ENCODE measurements at regions not wholly inside any gene's neighbourhood (a gene's known extent, or its start where the extent isn't known, plus 50 kb on each side); places are given as distances from the start of the nearest gene placed in this dataset.

- POLR2A ChIA-PET: no interaction called here
- peak in 1 of 2 experiments; percentile 2 for DNase-seq
- H3K36me3 ChIP-seq (ENCODE audit: control insufficient read depth, insufficient read depth, low read length): no peaks in the 10 kb centered on the region
- intact Hi-C loops (cut with micrococcal nuclease; ENCODE audit: unreplicated experiment): no loop called here
- H3K27me3 Mint-ChIP-seq (ENCODE audit: insufficient read depth, unreplicated experiment): no peaks in the 10 kb centered on the region
- H3K36me3 Mint-ChIP-seq (ENCODE audit: insufficient read depth, unreplicated experiment): no peaks in the 10 kb centered on the region
- TF ChIP-seq, protein P1, sequence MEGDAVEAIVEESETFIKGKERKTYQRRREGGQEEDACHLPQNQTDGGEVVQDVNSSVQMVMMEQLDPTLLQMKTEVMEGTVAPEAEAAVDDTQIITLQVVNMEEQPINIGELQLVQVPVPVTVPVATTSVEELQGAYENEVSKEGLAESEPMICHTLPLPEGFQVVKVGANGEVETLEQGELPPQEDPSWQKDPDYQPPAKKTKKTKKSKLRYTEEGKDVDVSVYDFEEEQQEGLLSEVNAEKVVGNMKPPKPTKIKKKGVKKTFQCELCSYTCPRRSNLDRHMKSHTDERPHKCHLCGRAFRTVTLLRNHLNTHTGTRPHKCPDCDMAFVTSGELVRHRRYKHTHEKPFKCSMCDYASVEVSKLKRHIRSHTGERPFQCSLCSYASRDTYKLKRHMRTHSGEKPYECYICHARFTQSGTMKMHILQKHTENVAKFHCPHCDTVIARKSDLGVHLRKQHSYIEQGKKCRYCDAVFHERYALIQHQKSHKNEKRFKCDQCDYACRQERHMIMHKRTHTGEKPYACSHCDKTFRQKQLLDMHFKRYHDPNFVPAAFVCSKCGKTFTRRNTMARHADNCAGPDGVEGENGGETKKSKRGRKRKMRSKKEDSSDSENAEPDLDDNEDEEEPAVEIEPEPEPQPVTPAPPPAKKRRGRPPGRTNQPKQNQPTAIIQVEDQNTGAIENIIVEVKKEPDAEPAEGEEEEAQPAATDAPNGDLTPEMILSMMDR (IDR thresholded peaks at IDR 0.05; ENCODE audit: insufficient read depth in 1 of 2, low read depth in 1 of 2, low read length in 1 of 2, severe bottlenecking in 1 of 2, unreplicated experiment in 1 of 2): no peak
- H3K27ac Mint-ChIP-seq (ENCODE audit: unreplicated experiment): peak overlapping the region; percentile 17
- no peaks in the 10 kb centered on the region for H3K27me3 ChIP-seq (replicated peaks; ENCODE audit: control insufficient read depth, insufficient read depth, low read length)
- H3K9me3 ChIP-seq: no peaks in the 10 kb centered on the region
- CTCF ChIA-PET: interaction anchor here (0.7 kb wide), 1 partner anchor 132 kb away, joined by 3 read pairs; no protein-coding TSS in a partner anchor
- H3K4me3 Mint-ChIP-seq (ENCODE audit: unreplicated experiment): no peak overlapping the region
- H3K4me1 ChIP-seq: peaks cover 8% of the 10 kb centered on the region
- BruUV-seq (replicated peaks): no TSS peak
- H3K4me1 Mint-ChIP-seq (ENCODE audit: low read depth, unreplicated experiment): peaks cover 38% of the 10 kb centered on the region
- no peaks in the 10 kb centered on the region for H3K9me3 Mint-ChIP-seq (ENCODE audit: unreplicated experiment)
- no peak overlapping the region for H3K4me3 ChIP-seq (ENCODE audit: low read depth, low read length)
Observed at GRCh38 chr4:81912376-81913030, 440.8 kb upstream of the RASGEF1B start.

DNA sequence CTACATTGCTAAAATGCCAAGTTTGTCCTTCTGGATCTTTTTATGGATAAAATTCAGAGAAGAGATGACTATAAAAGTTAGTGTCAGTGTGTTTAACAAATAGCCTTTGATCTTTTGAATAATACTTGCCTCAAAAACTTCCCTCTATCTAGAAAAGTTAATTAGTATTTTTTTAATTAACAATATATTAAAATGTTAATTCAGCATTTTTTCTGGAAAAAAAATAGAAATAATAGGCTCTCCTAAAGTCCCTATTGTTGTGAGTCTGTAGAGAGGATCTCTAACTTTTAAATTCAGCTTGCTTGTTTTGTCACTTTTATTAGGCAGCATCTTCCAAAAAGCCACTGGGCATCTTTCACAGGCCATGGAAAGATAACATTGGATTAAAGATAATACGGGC is 435.2 kb upstream of the RASGEF1B start:
- H3K27ac Mint-ChIP-seq (ENCODE audit: unreplicated experiment): no peak overlapping the region
- BruUV-seq (replicated peaks): no TSS peak
- Histone ChIP-seq H3K36me3 (ENCODE audit: control insufficient read depth, insufficient read depth, low read length) (no peaks in the 10 kb centered on the region), H3K4me3 (ENCODE audit: low read depth, low read length) (no peak overlapping the region), H3K27me3 (replicated peaks; ENCODE audit: control insufficient read depth, insufficient read depth, low read length) (no peaks in the 10 kb centered on the region), H3K4me1 (peaks cover 13% of the 10 kb centered on the region), H3K9me3 (no peaks in the 10 kb centered on the region)
- POLR2A ChIA-PET: no interaction called here
- CTCF ChIA-PET: no interaction called here
- no peak for DNase-seq
- H3K27me3 Mint-ChIP-seq (ENCODE audit: insufficient read depth, unreplicated experiment): no peaks in the 10 kb centered on the region
- TF ChIP-seq, protein P1 (IDR thresholded peaks at IDR 0.05; ENCODE audit: insufficient read depth in 1 of 2, low read depth in 1 of 2, low read length in 1 of 2, severe bottlenecking in 1 of 2, unreplicated experiment in 1 of 2): no peak
- no peaks in the 10 kb centered on the region for H3K9me3 Mint-ChIP-seq (ENCODE audit: unreplicated experiment)
- H3K4me1 Mint-ChIP-seq (ENCODE audit: low read depth, unreplicated experiment): peaks cover 21% of the 10 kb centered on the region
- intact Hi-C loops (cut with micrococcal nuclease; ENCODE audit: unreplicated experiment): no loop called here
- no peak overlapping the region for H3K4me3 Mint-ChIP-seq (ENCODE audit: unreplicated experiment)
- H3K36me3 Mint-ChIP-seq (ENCODE audit: insufficient read depth, unreplicated experiment): peaks cover 5% of the 10 kb centered on the region

GRCh38 chr4:81905971-81906370 is 434.3 kb upstream of the RASGEF1B start:
- H3K4me3 ChIP-seq (ENCODE audit: low read depth, low read length): no peak overlapping the region
- peaks cover 5% of the 10 kb centered on the region for H3K36me3 Mint-ChIP-seq (ENCODE audit: insufficient read depth, unreplicated experiment)
- H3K4me1 Mint-ChIP-seq (ENCODE audit: low read depth, unreplicated experiment): peaks cover 21% of the 10 kb centered on the region
- no TSS peak for BruUV-seq (replicated peaks)
- peak; percentile 38 to 41 for DNase-seq
- H3K9me3 ChIP-seq: no peaks in the 10 kb centered on the region
- H3K4me1 ChIP-seq: peaks cover 13% of the 10 kb centered on the region
- H3K36me3 ChIP-seq (ENCODE audit: control insufficient read depth, insufficient read depth, low read length): no peaks in the 10 kb centered on the region
- H3K27me3 Mint-ChIP-seq (ENCODE audit: insufficient read depth, unreplicated experiment): no peaks in the 10 kb centered on the region
- H3K9me3 Mint-ChIP-seq (ENCODE audit: unreplicated experiment): no peaks in the 10 kb centered on the region
- intact Hi-C loops (cut with micrococcal nuclease; ENCODE audit: unreplicated experiment): no loop called here
- POLR2A ChIA-PET: no interaction called here
- no peaks in the 10 kb centered on the region for H3K27me3 ChIP-seq (replicated peaks; ENCODE audit: control insufficient read depth, insufficient read depth, low read length)
- H3K27ac Mint-ChIP-seq (ENCODE audit: unreplicated experiment): peak overlapping the region; percentile 66
- CTCF ChIA-PET: interaction anchor here (0.5 to 1.1 kb wide), 6 partner anchors 11 to 1038 kb away, joined by 3 to 5 read pairs (median 4); partner anchors contain the start of gene RASGEF1B
- no peak overlapping the region for H3K4me3 Mint-ChIP-seq (ENCODE audit: unreplicated experiment)
- TF ChIP-seq, protein P1 (IDR thresholded peaks at IDR 0.05; ENCODE audit: insufficient read depth in 1 of 2, low read depth in 1 of 2, low read length in 1 of 2, severe bottlenecking in 1 of 2, unreplicated experiment in 1 of 2): no peak

Data from Caco-2 (cell line).